HCT116 (cell line): ENCODE measurements at regions not wholly inside any gene's neighbourhood (a gene's known extent, or its start where the extent isn't known, plus 50 kb on each side); places are given as distances from the start of the nearest gene placed in this dataset.

Experiments
- ATAC-seq: fragments of 200-7000 bp; cut with Tn5 transposase; 2 replicates; pipeline ENCODE4 v1.9.1; 2020; ENCODE audit warnings: mild to moderate bottlenecking, moderate library complexity
- BruUV-seq: library from RNA; stranded (reverse); fragments of 400-500 nt; replicated peaks from 2 replicates; lab custom pipeline; 2021; lab: Mats Ljungman, UMichigan
- CTCF ChIA-PET: fragments of 300-600 bp; sonication (Branson Sonifier 250); formaldehyde crosslinking; loops from one replicate; lab custom pipeline; 2021; ENCODE audit warnings: antibody characterized with exemption; lab: Charles Lee
- POLR2A ChIA-PET: fragments of 300-600, 350-600 bp; sonication (Branson Sonifier 250); formaldehyde crosslinking; loops from one replicate; lab custom pipeline; 2021; ENCODE audit warnings: antibody characterized with exemption; lab: Charles Lee
- RAD21 ChIA-PET, 2 experiments: fragments of 300-600 bp; sonication (Branson Sonifier 250); formaldehyde crosslinking; loops; one replicate each; lab custom pipeline; 2023; ENCODE audit warnings: low total read pairs in 2 of 2; ENCODE audit not compliant: uncharacterized antibody in 2 of 2, unreplicated experiment in 2 of 2, low non-redundant PET in 1 of 2; lab: Charles Lee
- DNase-seq: peaks from one replicate; pipeline ENCODE4 v3.0.0-alpha.2; 2010; ENCODE audit warnings: low read depth, low spot score
- H2AFZ ChIP-seq: fragments of 200-600 bp; shearing (Covaris generic), sonication (generic); 2 replicates; pipeline ENCODE4 v1.6.1; 2017; ENCODE audit warnings: low read depth, mixed run types, mixed read lengths, antibody characterized with exemption, low read length; ENCODE audit not compliant: poor library complexity, severe bottlenecking
- H3K27ac ChIP-seq: 2 replicates; pipeline ENCODE4 v1.5.1; 2012; ENCODE audit warnings: low read depth, low read length
- H3K27me3 ChIP-seq: fragments of 200-600 bp; sonication (generic); 2 replicates; pipeline ENCODE4 v1.6.1; 2016; ENCODE audit warnings: mixed run types, low read length, mixed read lengths; ENCODE audit not compliant: insufficient read depth
- H3K36me3 ChIP-seq, 2 experiments: fragments of 200-500 bp in 1 of 2; fragments of 200-600 bp in 1 of 2; sonication (Bioruptor generic) in 1 of 2; sonication (generic) in 1 of 2; 2 replicates each; pipeline versions ENCODE4 v1.5.1 to v1.6.1; 2014 to 2016; ENCODE audit warnings: low read length in 2 of 2, inconsistent platforms in 1 of 2, mixed read lengths in 1 of 2, mixed run types in 1 of 2; ENCODE audit not compliant: insufficient read depth in 2 of 2, control insufficient read depth in 1 of 2
- H3K4me1 ChIP-seq, 2 experiments: fragments of 200-600 bp in 1 of 2; sonication (generic) in 1 of 2; 2 replicates each; pipeline versions ENCODE4 v1.5.1 to v1.6.1; 2012 to 2017; ENCODE audit warnings: low read length in 2 of 2, inconsistent platforms in 1 of 2, mild to moderate bottlenecking in 1 of 2, mixed read lengths in 1 of 2, mixed run types in 1 of 2, moderate library complexity in 1 of 2; ENCODE audit not compliant: insufficient read depth in 2 of 2, control insufficient read depth in 1 of 2
- H3K4me2 ChIP-seq: fragments of 200-600 bp; sonication (generic); 2 replicates; pipeline ENCODE4 v1.6.1; 2017; ENCODE audit warnings: mixed run types, low read length, mixed read lengths
- H3K4me3 ChIP-seq, 2 experiments: fragments of 200-600 bp in 1 of 2; sonication (generic) in 1 of 2; replicated peaks in 1 of 2; 2 replicates each; pipeline ENCODE4 v1.5.1; 2011 to 2016; ENCODE audit warnings: low read length in 2 of 2, control low read depth in 1 of 2, low read depth in 1 of 2, mild to moderate bottlenecking in 1 of 2, mixed read lengths in 1 of 2, mixed run types in 1 of 2
- H3K79me2 ChIP-seq: fragments of 200-600 bp; sonication (generic); 2 replicates; pipeline ENCODE4 v1.6.1; 2017; ENCODE audit warnings: mild to moderate bottlenecking, mixed run types, low read length, moderate library complexity, mixed read lengths; ENCODE audit not compliant: insufficient read depth
- H3K9ac ChIP-seq: fragments of 200-600 bp; sonication (generic); 2 replicates; pipeline ENCODE4 v1.6.1; 2016; ENCODE audit warnings: low read length, mixed read lengths
- H3K9me2 ChIP-seq: fragments of 200-600 bp; sonication (generic), shearing (Covaris generic); 2 replicates; pipeline ENCODE4 v1.6.1; 2017; ENCODE audit warnings: mixed run types, mild to moderate bottlenecking, moderate library complexity; ENCODE audit not compliant: insufficient read depth
- H3K9me3 ChIP-seq, 2 experiments: fragments of 200-500 bp in 1 of 2; fragments of 200-600 bp in 1 of 2; sonication (Bioruptor generic) in 1 of 2; sonication (generic) in 1 of 2; 2 replicates each; pipeline ENCODE4 v1.6.1; 2014 to 2017; ENCODE audit warnings: low read length in 2 of 2, mixed read lengths in 2 of 2, inconsistent platforms in 1 of 2, low read depth in 1 of 2, mild to moderate bottlenecking in 1 of 2, mixed run types in 1 of 2, moderate library complexity in 1 of 2; ENCODE audit not compliant: control insufficient read depth in 1 of 2, insufficient read depth in 1 of 2
- H4K20me1 ChIP-seq: fragments of 200-600 bp; sonication (generic), shearing (Covaris generic); 2 replicates; pipeline ENCODE4 v1.6.1; 2017; ENCODE audit warnings: mixed run types, mild to moderate bottlenecking, moderate library complexity; ENCODE audit not compliant: insufficient read depth
- ELF1 ChIP-seq: IDR thresholded peaks from 2 replicates; pipeline ENCODE4 v1.6.1; 2012; ENCODE audit warnings: low read depth, borderline replicate concordance
- FOSL1 ChIP-seq: IDR thresholded peaks from 2 replicates; pipeline ENCODE4 v1.6.1; 2012; ENCODE audit warnings: low read depth
- JUND ChIP-seq: IDR thresholded peaks from 2 replicates; pipeline ENCODE4 v1.6.1; 2012
- RAD21 ChIP-seq: IDR thresholded peaks from 2 replicates; pipeline ENCODE4 v1.6.1; 2012; ENCODE audit warnings: low read depth, mild to moderate bottlenecking
- ZBTB33 ChIP-seq: IDR thresholded peaks from 2 replicates; pipeline ENCODE4 v1.6.1; 2011; ENCODE audit warnings: mild to moderate bottlenecking, low read length, moderate library complexity; ENCODE audit not compliant: insufficient replicate concordance; ENCODE audit errors: extremely low read depth
- ZFX ChIP-seq: fragments of 450-650 bp; IDR thresholded peaks from 2 replicates; pipeline ENCODE4 v1.6.1; 2017
- ZNF274 ChIP-seq: fragments of 200-500 bp; sonication (Bioruptor generic); IDR thresholded peaks from 2 replicates; pipeline ENCODE4 v1.6.1; 2014; ENCODE audit warnings: mild to moderate bottlenecking, low read depth, low read length, inconsistent platforms
- intact Hi-C: fragments of 100-400 bp; cut with micrococcal nuclease; formaldehyde crosslinking; loops from 2 replicates; pipeline ENCODE4 v1.10.0; 2022

GRCh38 chr1:239672256-239672655, 285.9 kb downstream of the CHRM3 start (continued):
- TF ChIP-seq ZFX, result no peak
- no peak for TF ChIP-seq ZBTB33
- TF ChIP-seq RAD21, result no peak

GRCh38 chr1:239675735-239676134, 289.4 kb downstream of the CHRM3 start:
- POLR2A ChIA-PET, result no interaction called here
- no peak for TF ChIP-seq ZFX
- no peak for TF ChIP-seq ZBTB33
- TF ChIP-seq FOSL1, result no peak
- TF ChIP-seq JUND, result no peak
- TF ChIP-seq ELF1, result no peak
- TF ChIP-seq ZNF274, result no peak
- H3K27me3 ChIP-seq, result no peaks in the 10 kb centered on the region
- no peaks in the 10 kb centered on the region for H3K79me2 ChIP-seq
- peaks cover 10 to 38% of the 10 kb centered on the region in 2 experiments; a peak in 2 of 4 replicates for H3K9me3 ChIP-seq
- H3K4me2 ChIP-seq, result no peak overlapping the region
- no TSS peak for BruUV-seq
- RAD21 ChIA-PET, result no interaction called here
- H3K9ac ChIP-seq, result no peak overlapping the region
- ATAC-seq (no peak), DNase-seq (no peak)
- intact Hi-C loops, result no loop called here
- H3K9me2 ChIP-seq, result no peaks in the 10 kb centered on the region
- H3K4me1 ChIP-seq, result no peaks in the 10 kb centered on the region
- no peak overlapping the region for H2AFZ ChIP-seq
- no peaks in the 10 kb centered on the region for H4K20me1 ChIP-seq
- no peak overlapping the region for H3K27ac ChIP-seq
- no peaks in the 10 kb centered on the region for H3K36me3 ChIP-seq
- H3K4me3 ChIP-seq, result no peak overlapping the region
- CTCF ChIA-PET, result no interaction called here
